Kasumi-1 (cell line): ENCODE measurements at regions not wholly inside any gene's neighbourhood (a gene's known extent, or its start where the extent isn't known, plus 50 kb on each side); places are given as distances from the start of the nearest gene placed in this dataset.

ENCODE experiments used
- DNase-seq, 2 experiments: peaks; one replicate each; lab custom pipeline; 2025; lab: John Stamatoyannopoulos, UW

- DNase-seq: no peak
Observed at GRCh38 chr15:70199540-70200410, 102.1 kb upstream of the TLE3 start.

DNA sequence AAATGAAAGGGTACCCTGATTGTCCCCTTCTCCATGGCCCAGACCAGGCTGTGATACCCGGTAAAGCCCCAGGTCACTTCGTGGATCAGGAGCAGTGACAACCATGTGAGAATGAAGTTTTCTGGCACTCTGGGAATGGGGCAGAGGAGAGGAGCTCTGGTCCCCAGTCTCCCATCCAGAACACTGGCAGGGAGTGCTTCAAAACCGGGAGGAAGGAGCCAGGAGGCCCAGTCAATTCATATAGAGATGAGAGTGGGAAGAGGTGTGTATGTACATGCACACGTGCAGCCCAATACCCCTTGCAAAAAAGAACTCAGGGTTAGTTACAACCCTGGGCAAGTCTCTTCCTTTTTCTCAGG is 101.4 kb upstream of the TLE3 start:
- no peak for DNase-seq

DNA sequence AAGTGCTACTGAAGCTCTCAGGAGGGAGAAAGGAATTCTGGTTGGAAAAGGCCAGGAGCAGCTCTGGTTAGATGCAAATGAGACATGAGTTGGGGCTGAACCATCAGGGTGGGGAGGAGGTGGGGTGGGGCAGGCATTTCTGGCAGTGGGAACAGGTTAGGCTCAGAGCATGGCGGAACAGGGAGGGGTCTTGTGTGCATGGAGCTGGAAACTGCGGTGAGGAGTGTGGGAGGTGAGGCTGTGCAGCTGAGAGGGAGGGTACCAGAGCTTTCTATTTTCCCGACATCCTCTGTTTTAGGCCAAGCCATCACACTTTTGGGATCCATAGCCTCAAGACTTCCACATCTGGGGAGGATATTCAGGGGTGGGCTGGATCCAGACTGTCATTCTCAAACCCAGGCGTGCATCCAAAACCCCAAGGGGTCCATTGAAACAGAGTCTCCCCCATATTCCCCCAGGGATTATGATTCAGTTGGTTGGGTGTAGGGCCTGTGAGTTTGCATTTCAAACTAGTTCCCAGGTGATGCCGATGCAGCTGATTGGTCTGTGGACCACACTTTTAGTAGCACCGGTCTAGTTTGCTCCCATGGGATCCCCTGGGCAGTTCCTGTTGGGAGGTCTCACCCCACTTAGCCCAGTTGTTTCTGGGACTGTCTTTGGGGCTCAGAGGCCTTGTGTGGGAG is 100.9 kb upstream of the TLE3 start:
- DNase-seq: no peak

DNA sequence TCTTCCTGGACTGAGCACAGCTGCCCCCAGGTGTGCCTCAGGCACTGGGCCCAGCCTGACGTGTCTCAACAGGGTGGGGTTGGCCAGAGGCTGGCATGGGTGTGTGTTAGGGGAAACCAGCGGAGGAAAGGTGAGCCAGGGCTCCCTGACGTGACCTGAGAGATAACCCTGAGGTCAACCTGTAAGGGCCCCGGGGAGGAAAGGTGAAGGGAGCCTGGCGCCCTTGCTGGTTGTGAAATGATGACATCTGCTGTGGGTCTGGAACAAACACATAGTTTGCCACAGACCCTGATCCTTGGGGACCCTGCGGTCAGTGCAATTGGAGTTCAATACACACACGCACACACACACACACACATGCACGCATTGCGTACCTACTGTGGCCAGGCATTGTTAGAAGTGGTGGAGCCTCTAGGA is 100.2 kb upstream of the TLE3 start:
- DNase-seq: no peak

GRCh38 chr15:70197318-70197944 is 99.7 kb upstream of the TLE3 start:
- DNase-seq: no peak

- DNase-seq: no peak
Observed at GRCh38 chr15:70196372-70197316, 98.9 kb upstream of the TLE3 start.

DNA sequence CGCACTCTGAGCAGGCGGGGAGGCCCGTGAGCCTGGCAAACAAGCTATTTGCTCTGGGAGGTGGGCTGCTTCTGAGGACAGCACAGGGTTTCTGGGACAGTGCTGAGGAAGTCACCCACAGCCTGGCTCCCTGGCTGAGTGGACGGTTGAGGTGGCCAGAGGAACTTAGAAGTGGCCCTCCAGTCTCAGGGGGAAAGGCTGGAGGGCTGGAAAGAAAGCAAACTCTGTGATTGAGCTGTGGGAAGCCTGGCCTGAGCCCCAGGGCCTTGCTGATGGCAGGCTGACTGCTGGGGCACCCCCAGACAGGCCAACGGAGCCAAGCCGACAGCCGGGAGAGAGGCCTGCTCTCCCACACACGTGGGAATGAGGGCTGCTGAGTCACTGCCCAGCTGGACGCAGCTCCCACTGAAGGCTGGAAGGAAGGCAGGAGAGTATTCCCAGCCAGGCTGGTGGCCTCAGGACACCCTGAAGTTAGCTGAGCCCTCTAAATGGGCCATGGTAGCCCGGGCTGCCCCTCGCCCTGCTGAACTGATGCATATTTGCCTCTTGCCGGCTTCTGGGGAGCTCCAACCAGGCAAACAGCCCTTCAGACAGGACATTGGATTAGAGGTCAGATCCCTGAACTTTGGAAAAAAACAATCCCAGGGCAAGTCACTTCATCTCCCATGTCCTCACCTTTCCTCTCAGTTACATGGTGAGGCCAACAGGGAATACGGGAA is 98.0 kb upstream of the TLE3 start:
- no peak for DNase-seq

DNA sequence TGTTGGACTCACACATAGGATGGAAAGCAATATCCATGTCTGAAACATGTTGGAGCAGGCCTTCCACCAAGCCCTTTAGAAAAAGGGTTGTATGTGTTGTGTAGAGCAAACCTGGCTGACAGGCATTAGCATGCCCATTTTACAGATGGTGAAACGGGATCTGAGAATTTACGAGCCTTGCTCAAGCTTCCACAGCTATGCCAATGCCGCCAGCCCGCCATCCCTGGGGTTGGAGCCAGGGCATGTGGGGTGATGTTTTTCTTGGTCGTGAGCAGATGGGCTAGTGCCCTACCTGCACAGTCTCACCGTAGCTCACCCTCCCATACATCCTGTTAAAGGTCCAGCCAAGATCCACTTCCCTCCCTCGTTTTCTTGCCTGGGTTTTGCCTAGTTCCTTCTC is 97.5 kb upstream of the TLE3 start:
- DNase-seq: no peak

- no peak for DNase-seq
Observed at GRCh38 chr15:70194266-70194665, 96.5 kb upstream of the TLE3 start.

DNA sequence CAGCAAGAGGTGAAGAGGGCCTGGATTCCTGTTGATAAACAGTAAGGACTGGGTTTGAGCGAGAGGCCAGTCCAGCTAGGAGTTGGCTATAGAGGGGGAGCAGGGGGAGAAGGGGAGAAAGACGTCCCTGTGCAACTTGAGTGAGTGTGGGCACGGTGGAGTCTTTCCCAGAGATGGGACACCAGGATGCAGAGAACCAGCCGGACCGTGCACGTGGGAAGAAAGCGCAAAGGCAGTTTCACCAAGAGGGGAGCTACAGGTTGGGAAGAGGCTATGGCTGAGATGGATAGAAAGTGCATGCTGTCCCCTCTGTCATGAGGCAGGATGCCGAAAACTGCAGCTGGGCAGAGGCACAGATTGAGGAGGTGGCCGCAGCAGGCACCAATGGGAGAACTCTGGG is 96.0 kb upstream of the TLE3 start:
- no peak for DNase-seq

DNA sequence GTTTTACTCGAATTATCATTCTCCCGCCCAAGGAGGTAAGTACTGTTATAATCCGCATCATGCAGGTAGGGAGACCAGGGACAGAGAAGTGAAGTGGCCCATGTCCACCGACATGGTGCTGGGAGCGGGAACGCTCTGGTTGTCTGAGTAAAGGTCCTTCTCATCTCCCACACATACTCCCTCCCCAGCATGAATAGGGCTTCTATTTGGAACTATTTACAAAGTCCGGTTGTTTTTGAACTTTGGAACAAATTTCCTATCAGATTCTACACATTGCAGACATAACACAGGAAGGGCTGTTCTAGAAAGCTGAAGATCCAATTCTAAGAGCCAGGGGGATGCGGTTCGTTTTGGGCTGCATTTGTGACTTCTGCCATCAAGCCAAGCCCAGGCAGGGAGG is 94.8 kb upstream of the TLE3 start:
- DNase-seq: no peak

GRCh38 chr15:70192041-70192440 is 94.3 kb upstream of the TLE3 start:
- no peak for DNase-seq

- no peak for DNase-seq
Observed at GRCh38 chr15:70190965-70191364, 93.2 kb upstream of the TLE3 start.

GRCh38 chr15:70189826-70190695 is 92.3 kb upstream of the TLE3 start:
- no peak for DNase-seq

DNA sequence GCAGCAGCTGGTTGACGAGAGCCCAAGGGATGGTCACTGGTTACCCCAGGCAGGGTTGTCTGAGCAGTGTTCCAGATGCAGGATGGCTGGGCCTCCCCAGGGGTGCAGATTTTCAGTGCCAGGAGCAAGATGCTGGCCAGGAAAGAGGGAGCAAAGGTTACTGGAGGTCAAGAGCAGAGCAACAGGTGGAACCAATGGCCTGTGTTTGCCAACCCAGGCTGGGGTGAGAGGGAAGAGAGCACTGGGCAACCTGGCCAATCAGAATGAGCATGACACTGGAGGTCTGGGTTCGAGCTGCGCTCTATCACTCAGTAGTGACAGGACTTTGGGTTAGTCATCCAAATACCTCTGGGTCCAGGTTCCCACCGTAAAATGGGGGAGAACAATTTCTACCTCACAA is 90.6 kb upstream of the TLE3 start:
- no peak for DNase-seq

DNA sequence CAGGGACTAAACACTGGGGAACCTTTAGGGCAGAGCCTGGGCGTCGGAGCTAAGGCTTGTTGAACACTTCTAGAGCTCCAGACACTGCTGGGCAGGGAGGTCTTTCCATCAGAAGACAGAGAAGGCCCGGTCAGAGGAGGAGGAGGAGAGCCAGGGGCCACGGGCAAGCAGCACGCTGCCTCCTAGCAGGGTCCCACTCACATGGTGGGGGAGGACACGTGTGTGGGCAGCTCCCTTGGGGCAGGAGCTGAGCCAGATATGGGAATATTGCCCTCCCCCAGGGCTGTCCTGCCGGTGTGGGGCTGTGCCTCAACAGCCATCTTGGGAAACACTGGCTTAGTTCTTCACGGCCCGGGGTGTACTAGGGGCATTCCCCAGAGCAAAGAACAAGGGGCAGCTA is 89.6 kb upstream of the TLE3 start:
- DNase-seq: no peak

- no peak for DNase-seq
Observed at GRCh38 chr15:70186152-70186551, 88.4 kb upstream of the TLE3 start.

DNA sequence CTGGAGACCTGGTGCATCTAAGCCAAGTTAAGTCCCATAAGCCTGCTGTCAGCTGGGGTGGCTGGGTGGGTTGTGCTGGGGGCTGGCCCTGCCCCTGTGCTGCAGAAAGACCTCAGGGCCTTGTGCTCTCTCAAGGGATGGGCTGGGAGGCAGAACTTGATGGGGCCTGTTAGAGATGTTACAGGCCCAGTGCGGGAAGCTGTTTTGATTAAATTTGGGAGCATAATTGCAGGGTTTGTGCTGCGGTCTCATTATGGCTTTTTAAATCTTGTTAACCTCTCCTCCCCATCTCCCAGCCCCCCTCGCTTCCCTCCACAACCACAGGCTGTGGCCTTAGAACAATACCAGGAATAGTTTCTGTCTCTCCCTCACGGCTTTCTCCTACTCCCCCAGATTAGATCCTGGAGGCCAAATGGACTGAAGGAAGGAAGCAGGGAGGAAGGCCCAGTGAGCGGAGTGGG is 87.6 kb upstream of the TLE3 start:
- no peak for DNase-seq

DNA sequence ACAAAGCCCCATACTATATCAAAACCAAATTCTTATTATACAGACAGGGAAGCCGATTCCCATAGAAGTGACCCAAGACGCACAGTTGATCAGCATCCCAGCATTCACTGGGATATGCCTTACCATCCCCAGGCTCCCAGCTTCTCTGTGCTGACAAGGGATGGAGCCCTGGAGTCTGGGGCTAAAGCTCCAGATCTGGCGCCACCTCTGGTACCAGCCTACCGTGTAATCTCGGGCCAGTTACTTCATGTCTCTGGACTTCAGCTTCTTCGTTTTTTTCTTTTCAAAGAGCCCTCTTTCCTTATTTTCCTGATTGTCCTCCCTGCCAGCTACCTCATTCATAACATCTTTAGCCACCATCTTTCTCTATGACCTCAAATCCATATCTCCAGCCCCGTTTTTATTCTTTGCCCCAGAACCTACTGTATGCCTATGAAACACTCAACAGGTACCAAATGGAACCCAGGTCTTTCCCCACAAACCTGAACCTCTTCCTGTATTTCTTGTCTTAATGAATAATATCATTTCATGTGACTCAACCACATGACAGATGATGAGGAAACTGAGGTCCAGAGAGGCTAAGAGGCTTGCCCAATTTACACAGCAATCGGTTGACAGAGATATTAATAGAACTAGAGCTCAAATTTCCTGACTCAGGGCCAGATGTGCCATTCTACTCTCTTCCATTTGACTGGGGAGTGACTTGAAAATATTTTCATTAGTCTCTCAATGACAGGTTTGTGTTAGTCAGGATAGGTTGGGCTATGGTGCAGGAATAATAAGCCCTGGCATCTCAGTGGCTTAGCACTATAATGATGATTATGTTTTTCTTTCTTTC is 85.4 kb upstream of the TLE3 start:
- DNase-seq: peak in 1 of 2 experiments; percentile 4
